Fibroblast of upper back skin (primary cell): ENCODE measurements at regions not wholly inside any gene's neighbourhood (a gene's known extent, or its start where the extent isn't known, plus 50 kb on each side); places are given as distances from the start of the nearest gene placed in this dataset.

Experiments used
- DNase-seq: peaks from one replicate; pipeline ENCODE4 v3.0.0-alpha.2; 2013

- peak; percentile 10 for DNase-seq
These were observed 174.3 kb upstream of the TNFAIP3 start for GRCh38 chr6:137692806-137693205.

GRCh38 chr6:137693711-137694110, 173.3 kb upstream of the TNFAIP3 start:
- DNase-seq = no peak

DNA sequence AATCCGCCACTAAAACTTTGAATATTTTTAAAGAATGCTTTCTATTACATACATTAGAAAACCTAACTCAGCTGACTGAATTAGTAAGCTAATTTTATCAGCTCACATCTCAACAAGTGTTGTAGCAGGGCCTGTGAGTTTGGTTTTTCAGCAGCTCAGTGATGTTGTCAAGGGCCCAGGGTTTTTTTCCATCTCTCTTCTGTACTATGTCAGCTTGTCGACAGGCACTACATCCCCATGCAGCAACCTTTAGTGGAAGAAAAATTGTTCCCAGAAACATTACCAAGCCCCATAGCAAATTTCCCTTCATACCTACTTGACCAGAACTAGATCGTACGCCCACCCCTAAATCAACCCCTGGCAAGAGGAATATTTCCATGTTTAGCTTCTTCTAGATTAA, 170.3 kb upstream of the TNFAIP3 start:
- DNase-seq = no peak

DNA sequence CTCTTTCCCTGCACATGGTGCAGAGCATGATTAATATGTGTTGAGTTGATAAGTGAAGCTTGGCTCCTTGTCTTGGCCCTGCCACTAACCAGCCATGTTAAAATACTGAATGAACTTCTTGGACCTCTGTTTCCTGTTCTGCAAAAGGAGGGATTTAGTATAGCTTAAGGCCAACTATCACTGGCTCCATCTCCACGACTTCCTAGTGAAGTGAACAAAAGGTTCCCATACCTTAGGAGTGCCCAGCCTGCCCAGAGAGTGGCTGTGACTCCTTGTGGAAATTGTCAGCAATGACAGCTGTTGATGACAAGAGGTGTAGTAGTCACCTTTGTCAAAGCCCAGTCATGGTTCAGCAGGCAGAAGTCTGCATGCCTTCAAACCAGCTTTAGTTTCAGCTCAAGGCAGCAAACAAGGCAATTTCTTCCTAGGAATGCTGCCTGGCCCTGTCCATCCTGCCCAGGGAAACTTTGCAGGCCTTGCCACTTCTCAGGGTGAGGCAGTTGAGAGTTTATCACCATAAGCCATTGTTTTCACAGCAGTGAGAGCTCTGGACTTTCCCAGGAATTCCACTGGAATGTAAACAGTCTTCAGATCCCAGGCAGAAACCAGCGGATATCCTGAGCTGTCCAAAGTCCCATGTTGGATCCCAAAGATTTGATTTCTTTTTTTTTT, 169.7 kb upstream of the TNFAIP3 start:
- DNase-seq = peak; percentile 78

GRCh38 chr6:137698636-137699030, 168.4 kb upstream of the TNFAIP3 start:
- DNase-seq = peak; percentile 23

- peak; percentile 20 for DNase-seq
These were observed 167.9 kb upstream of the TNFAIP3 start for GRCh38 chr6:137699031-137699683.

GRCh38 chr6:137700161-137700560, 166.9 kb upstream of the TNFAIP3 start:
- no peak for DNase-seq

DNA sequence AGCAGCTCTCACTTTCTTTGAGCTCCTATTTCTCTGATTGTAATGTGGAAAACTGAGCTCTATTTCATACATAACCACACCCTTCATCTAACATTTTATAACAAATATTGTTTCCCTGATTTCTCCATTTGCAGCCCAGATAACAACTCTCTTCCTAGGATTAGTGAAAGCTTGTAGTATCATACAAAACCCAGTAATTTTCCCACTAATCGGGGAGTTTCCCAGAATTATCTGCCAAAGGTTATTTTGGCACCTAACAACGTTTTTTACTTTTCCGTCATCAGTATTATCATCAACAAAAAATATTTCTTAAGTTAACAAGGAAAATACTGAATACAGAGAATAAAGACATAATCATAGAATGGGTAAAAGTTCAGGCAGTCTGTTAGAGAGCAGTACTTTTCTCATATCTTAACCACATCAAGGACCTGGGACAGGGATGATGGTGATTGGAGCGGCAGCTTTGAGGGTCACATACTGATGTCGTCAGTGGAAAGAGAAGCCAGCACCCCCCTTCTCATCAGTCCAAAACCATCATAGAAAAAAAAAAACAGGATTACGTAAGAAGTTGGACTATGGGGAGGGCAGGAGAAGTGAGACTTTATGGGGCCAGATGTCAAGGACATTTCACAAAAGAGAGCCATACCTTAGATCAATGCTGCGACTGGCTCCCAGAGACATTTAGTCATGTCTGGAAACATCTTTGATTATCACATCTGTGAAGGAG, 166.1 kb upstream of the TNFAIP3 start:
- DNase-seq = no peak

DNA sequence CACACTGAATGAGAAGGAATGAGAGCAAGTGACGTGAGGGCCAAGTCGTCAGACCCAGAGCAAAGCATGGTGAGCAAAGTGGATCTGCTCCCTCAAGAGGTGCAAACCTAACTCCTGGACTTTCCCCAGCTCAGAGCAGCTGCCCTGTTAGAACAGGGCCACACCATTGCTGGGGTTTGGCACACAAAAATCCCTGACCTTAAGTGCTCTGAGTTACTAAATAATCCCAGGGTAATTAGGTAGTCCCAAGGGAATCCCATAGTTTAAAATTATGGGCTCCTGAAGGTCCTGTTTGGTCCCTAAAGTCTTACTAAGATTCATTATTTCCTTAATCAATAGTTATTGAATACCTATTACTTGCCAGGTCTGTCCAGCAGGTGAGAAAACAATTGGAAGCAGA, 165.1 kb upstream of the TNFAIP3 start:
- DNase-seq = no peak

- no peak for DNase-seq
These were observed 164.2 kb upstream of the TNFAIP3 start for GRCh38 chr6:137702791-137703424.

DNA sequence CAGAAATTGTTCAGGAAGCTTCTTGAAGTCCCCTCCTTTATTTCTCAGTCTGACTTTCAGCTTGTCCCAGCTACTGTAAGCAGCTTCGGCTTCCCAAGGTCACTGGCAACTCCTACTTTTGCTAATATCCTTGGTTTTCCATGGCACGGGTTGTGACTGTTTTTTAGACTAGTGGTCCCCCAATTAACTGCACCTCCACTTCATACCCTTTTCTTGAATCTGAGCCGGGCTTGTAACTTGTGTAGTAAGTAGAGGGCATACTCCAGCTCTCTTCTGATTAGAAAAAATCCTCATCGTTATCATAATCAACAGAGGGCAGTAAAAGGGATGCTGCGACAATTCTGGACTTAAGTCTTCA, 162.3 kb upstream of the TNFAIP3 start:
- no peak for DNase-seq

GRCh38 chr6:137705160-137706082, 161.6 kb upstream of the TNFAIP3 start:
- DNase-seq = peak; percentile 57

GRCh38 chr6:137706083-137706750, 160.8 kb upstream of the TNFAIP3 start:
- no peak for DNase-seq

GRCh38 chr6:137707038-137707589, 159.9 kb upstream of the TNFAIP3 start:
- DNase-seq = no peak

DNA sequence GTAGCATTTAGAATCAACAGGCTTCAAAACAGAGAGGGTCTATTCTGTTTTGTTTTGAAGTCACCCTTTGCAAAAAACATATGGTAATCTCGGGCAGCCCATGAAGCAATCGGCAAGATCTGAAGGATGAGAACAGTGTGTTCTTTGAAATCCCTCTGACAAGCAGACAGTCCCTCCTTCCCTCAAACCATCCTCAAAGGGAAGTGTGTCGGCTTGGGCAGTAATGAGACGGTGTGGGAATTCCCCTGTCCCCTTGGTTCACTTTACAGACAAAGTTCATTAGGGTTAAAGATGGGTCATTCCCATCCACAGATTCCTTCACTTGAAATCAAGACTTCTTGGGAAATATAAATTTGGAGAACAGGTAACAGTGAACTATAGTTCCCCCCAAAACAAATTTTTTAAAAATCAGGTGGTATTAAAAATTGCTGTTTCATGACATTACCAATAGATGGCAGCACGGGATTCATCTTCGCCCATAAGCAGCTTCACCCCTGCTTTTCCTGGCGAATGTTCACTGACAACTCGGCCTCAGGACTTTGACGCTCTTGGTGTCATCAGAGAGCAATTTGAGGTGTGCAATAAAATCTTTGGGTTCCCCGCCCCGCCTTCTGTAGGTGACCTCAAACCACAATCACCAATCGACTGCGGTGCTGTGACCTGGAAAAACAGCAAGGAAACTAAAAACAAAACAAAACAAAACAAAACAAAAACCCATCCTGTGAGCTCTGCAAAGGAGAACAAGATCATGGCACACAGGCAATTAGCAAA, 159.3 kb upstream of the TNFAIP3 start:
- DNase-seq = peak; percentile 84

DNA sequence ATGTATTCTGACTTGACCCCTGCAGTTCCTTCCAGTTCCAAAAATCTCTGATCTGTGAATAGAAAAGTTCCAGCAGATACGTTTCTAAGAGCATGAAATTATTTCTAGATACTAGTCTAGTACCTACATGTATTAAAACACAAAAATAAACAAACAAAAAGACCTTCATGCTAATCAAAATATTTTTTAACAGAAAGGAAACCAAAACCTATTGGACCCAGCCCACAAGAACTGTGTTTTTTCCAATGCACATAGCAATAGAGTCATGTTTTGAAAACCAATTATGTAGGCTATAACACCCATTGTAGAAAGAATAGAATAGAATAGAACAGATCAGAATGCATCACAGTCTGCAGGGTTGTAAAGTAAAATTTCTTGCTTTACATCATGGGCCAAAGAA, 158.6 kb upstream of the TNFAIP3 start:
- no peak for DNase-seq

- peak; percentile 40 for DNase-seq
These were observed 157.4 kb upstream of the TNFAIP3 start for GRCh38 chr6:137709424-137710236.

- DNase-seq = no peak
These were observed 155.1 kb upstream of the TNFAIP3 start for GRCh38 chr6:137711972-137712371.

GRCh38 chr6:137712587-137712986, 154.5 kb upstream of the TNFAIP3 start:
- DNase-seq = no peak

DNA sequence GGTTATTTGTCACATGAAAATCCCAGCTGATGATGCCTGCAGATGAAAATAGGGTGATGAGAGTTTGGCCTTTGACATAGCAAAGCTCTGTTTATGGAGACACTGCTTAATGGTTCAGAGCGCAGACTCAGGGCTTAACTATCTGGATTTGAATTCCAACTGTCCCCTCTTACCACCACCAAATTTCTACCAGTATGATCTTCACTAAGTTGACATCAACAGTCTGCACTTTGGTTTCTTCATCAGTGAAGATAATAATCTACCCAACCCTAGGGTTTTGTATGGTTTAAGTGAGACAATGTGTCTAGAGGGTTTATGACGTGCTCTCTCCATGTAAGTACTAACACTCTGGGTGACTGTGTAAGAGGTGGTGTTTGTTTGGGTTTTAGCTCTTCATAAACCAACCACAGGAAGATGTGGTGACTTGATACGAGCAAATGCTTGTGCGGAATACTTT, 151.4 kb upstream of the TNFAIP3 start:
- peak; percentile 27 for DNase-seq
